OCI-LY3 (cell line): ENCODE measurements at regions not wholly inside any gene's neighbourhood (a gene's known extent, or its start where the extent isn't known, plus 50 kb on each side); places are given as distances from the start of the nearest gene placed in this dataset.

Experiments
- CTCF ChIP-seq: fragments of 200-600, 300-600 bp; sonication (generic); IDR thresholded peaks from 2 replicates; pipeline ENCODE4 v1.5.1; 2014; ENCODE audit warnings: antibody characterized with exemption, low read length, low read depth
- EZH2phosphoT487 ChIP-seq: fragments of 200-600 bp; shearing (Covaris generic); IDR thresholded peaks from 2 replicates; pipeline ENCODE4 v1.6.1; 2018; ENCODE audit warnings: antibody characterized with exemption, mixed run types, low read depth

- TF ChIP-seq CTCF (no peak), EZH2phosphoT487 (no peak)
These were observed 955.0 kb downstream of the GATA3 start for GRCh38 chr10:9009505-9009904.
